ENCODE measurements at regions not wholly inside any gene's neighbourhood (a gene's known extent, or its start where the extent isn't known, plus 50 kb on each side); places are given as distances from the start of the nearest gene placed in this dataset.

DNA sequence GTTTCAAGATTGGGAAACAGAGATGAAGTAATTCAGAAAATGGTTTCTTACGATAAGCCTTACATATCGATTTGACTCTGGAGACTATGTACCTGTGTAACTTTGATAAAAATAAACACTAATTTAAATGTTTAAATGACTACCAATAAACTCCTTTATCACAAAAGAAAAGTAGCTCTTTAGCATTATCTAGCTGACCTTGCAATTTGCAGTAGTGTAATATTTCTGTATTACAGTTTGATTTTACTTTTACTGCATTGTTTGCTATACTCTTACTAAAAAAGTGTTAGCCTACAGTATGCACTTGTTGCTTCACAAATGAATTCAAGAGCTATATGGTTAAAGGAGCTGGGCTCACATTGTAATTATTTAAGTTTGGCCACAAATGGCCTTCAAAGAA lies 77.8 kb upstream of the ZNF804B start:
- TF ChIP-seq, protein P1, sequence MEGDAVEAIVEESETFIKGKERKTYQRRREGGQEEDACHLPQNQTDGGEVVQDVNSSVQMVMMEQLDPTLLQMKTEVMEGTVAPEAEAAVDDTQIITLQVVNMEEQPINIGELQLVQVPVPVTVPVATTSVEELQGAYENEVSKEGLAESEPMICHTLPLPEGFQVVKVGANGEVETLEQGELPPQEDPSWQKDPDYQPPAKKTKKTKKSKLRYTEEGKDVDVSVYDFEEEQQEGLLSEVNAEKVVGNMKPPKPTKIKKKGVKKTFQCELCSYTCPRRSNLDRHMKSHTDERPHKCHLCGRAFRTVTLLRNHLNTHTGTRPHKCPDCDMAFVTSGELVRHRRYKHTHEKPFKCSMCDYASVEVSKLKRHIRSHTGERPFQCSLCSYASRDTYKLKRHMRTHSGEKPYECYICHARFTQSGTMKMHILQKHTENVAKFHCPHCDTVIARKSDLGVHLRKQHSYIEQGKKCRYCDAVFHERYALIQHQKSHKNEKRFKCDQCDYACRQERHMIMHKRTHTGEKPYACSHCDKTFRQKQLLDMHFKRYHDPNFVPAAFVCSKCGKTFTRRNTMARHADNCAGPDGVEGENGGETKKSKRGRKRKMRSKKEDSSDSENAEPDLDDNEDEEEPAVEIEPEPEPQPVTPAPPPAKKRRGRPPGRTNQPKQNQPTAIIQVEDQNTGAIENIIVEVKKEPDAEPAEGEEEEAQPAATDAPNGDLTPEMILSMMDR (IDR thresholded peaks at IDR 0.05; ENCODE audit: low read depth, low read length): no peak
- no peak for TF ChIP-seq POLR2A (IDR thresholded peaks at IDR 0.05; ENCODE audit: extremely low read depth, insufficient read length)
